ENCODE measurements at regions not wholly inside any gene's neighbourhood (a gene's known extent, or its start where the extent isn't known, plus 50 kb on each side); places are given as distances from the start of the nearest gene placed in this dataset.

GRCh38 chr9:110146373-110146772, 61.6 kb downstream of the C9orf152 start:
- no peak overlapping the region for H3K4me3 ChIP-seq
- H3K27ac ChIP-seq = no peak overlapping the region
- WGBS (ENCODE audit: missing lambda C conversion rate) = 100% methylated on average over 1 of the region's 1 CpG
- peaks cover 23% of the 10 kb centered on the region for H3K4me1 ChIP-seq
- no peak for DNase-seq (ENCODE audit: low read depth in 1 of 2, low spot score in 1 of 2)
- H3K4me2 ChIP-seq = no peak overlapping the region
- FAIRE-seq = no peak
- TF ChIP-seq HEYL (CRISPR knock-in tag; IDR thresholded peaks at IDR 0.05) (no peak), RCOR1 (IDR thresholded peaks at IDR 0.05; ENCODE audit: low read depth, low read length) (no peak), CBX2 (IDR thresholded peaks at IDR 0.05; ENCODE audit: borderline replicate concordance, low read depth) (no peak), FOXS1 (CRISPR knock-in tag; IDR thresholded peaks at IDR 0.05) (no peak), MAZ (IDR thresholded peaks at IDR 0.05; ENCODE audit: borderline replicate concordance, low read depth, low read length) (no peak), HOXA7 (CRISPR knock-in tag; IDR thresholded peaks at IDR 0.05) (no peak), KDM1A (IDR thresholded peaks at IDR 0.05; ENCODE audit: low read depth) (no peak), RAD21 (conservative IDR thresholded peaks at IDR 0.05 in 1 of 2, IDR thresholded peaks at IDR 0.05 in 1 of 2) (no peak)
- TF ChIP-seq, protein P1, sequence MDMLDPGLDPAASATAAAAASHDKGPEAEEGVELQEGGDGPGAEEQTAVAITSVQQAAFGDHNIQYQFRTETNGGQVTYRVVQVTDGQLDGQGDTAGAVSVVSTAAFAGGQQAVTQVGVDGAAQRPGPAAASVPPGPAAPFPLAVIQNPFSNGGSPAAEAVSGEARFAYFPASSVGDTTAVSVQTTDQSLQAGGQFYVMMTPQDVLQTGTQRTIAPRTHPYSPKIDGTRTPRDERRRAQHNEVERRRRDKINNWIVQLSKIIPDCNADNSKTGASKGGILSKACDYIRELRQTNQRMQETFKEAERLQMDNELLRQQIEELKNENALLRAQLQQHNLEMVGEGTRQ (IDR thresholded peaks at IDR 0.05) = no peak
- CTCF ChIA-PET = interaction anchor here (0.7 to 13.7 kb wide), 2 partner anchors 169 to 243 kb away, joined by 3 to 207 read pairs; no protein-coding TSS in a partner anchor
- POLR2A ChIA-PET = no interaction called here
- no peak for ATAC-seq
- no peaks in the 10 kb centered on the region for H3K9me3 ChIP-seq

- no peak for DNase-seq (ENCODE audit: low read depth in 1 of 2, low spot score in 1 of 2)
- peaks cover 5% of the 10 kb centered on the region; the same call in 1 of the 3 replicates for H3K4me1 ChIP-seq
- no peak for TF ChIP-seq SMC3 (IDR thresholded peaks at IDR 0.05)
- TF ChIP-seq POLR2A (IDR thresholded peaks at IDR 0.05; ENCODE audit: low read length) = no peak
- TF ChIP-seq KDM1A (IDR thresholded peaks at IDR 0.05; ENCODE audit: low read depth) = no peak
- TF ChIP-seq HOXA7 (CRISPR knock-in tag; IDR thresholded peaks at IDR 0.05) = no peak
- no peak for TF ChIP-seq PHF8 (IDR thresholded peaks at IDR 0.05; ENCODE audit: borderline replicate concordance, low read depth)
- TF ChIP-seq, protein P2, sequence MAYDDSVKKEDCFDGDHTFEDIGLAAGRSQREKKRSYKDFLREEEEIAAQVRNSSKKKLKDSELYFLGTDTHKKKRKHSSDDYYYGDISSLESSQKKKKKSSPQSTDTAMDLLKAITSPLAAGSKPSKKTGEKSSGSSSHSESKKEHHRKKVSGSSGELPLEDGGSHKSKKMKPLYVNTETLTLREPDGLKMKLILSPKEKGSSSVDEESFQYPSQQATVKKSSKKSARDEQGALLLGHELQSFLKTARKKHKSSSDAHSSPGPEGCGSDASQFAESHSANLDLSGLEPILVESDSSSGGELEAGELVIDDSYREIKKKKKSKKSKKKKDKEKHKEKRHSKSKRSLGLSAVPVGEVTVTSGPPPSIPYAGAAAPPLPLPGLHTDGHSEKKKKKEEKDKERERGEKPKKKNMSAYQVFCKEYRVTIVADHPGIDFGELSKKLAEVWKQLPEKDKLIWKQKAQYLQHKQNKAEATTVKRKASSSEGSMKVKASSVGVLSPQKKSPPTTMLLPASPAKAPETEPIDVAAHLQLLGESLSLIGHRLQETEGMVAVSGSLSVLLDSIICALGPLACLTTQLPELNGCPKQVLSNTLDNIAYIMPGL (CRISPR knock-in tag; IDR thresholded peaks at IDR 0.05; ENCODE audit: borderline replicate concordance) = no peak
- TF ChIP-seq MAFK (IDR thresholded peaks at IDR 0.05; ENCODE audit: partially characterized antibody) = no peak
- no peak for TF ChIP-seq RAD21 (conservative IDR thresholded peaks at IDR 0.05 in 1 of 2, IDR thresholded peaks at IDR 0.05 in 1 of 2)
- no peak for TF ChIP-seq MAZ (IDR thresholded peaks at IDR 0.05; ENCODE audit: borderline replicate concordance, low read depth, low read length)
- TF ChIP-seq HDAC2 (IDR thresholded peaks at IDR 0.05) = no peak
- no peak for TF ChIP-seq EHMT2 (IDR thresholded peaks at IDR 0.05; ENCODE audit: low read depth)
- TF ChIP-seq FOSB (CRISPR knock-in tag; IDR thresholded peaks at IDR 0.05) = no peak
- TF ChIP-seq GATA3 (IDR thresholded peaks at IDR 0.05; ENCODE audit: borderline replicate concordance) = no peak
- TF ChIP-seq CEBPB (IDR thresholded peaks at IDR 0.05) = no peak
- TF ChIP-seq KDM5A (IDR thresholded peaks at IDR 0.05) = no peak
- TF ChIP-seq, protein P3, sequence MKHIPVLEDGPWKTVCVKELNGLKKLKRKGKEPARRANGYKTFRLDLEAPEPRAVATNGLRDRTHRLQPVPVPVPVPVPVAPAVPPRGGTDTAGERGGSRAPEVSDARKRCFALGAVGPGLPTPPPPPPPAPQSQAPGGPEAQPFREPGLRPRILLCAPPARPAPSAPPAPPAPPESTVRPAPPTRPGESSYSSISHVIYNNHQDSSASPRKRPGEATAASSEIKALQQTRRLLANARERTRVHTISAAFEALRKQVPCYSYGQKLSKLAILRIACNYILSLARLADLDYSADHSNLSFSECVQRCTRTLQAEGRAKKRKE (CRISPR knock-in tag; IDR thresholded peaks at IDR 0.05; ENCODE audit: low read depth) = no peak
- no peak overlapping the region for H3K4me2 ChIP-seq
- ATAC-seq = no peak
- H3K27ac ChIP-seq = no peak overlapping the region
- FAIRE-seq = no peak
- H3K9me3 ChIP-seq = no peaks in the 10 kb centered on the region
- H3K4me3 ChIP-seq = no peak overlapping the region
- ChIA-PET CTCF (interaction anchor here (1.1 to 13.7 kb wide), 3 partner anchors 90 to 256 kb away, joined by 3 to 207 read pairs (median 36); no protein-coding TSS in a partner anchor), POLR2A (no interaction called here)
- 91% methylated on average over 7 of the region's 7 CpGs for WGBS (ENCODE audit: missing lambda C conversion rate)
These were observed 59.6 kb downstream of the C9orf152 start for GRCh38 chr9:110148384-110148783.

DNA sequence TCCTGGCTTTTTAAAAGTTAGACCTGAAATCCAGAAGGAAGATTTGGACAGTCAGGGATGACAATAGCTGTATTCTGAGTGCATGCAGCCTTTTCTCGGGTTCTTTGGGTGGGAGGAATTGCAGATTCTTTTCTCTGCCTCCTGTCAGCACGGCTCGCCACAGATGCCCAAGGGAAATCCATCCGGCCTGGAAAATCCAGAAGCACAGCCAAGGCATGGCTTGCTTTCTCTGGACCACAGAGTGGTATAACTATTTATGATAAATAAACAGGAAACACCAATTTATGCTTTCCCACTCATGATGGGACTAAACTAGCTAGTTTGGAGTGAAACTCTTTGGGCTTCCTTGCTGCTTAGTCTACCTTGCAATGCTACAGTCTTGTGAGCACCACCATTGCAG, 59.1 kb downstream of the C9orf152 start:
- FAIRE-seq = no peak
- CTCF ChIA-PET = interaction anchor here (0.5 to 13.7 kb wide), 5 partner anchors 34 to 749 kb away, joined by 3 to 207 read pairs (median 3); no protein-coding TSS in a partner anchor
- H3K4me3 ChIP-seq = no peak overlapping the region
- no peak for ATAC-seq
- POLR2A ChIA-PET = no interaction called here
- 92% methylated on average over 4 of the region's 4 CpGs for WGBS (ENCODE audit: missing lambda C conversion rate)
- H3K27ac ChIP-seq = no peak overlapping the region
- no peak for DNase-seq (ENCODE audit: low read depth in 1 of 2, low spot score in 1 of 2)
- H3K9me3 ChIP-seq = no peaks in the 10 kb centered on the region
- TF ChIP-seq BHLHE40 (IDR thresholded peaks at IDR 0.05; ENCODE audit: low read depth, low read length) (no peak), SREBF2 (IDR thresholded peaks at IDR 0.05) (no peak), SMC3 (IDR thresholded peaks at IDR 0.05) (no peak), POLR2A (IDR thresholded peaks at IDR 0.05; ENCODE audit: low read length) (no peak), KDM5A (IDR thresholded peaks at IDR 0.05) (no peak), HOXA7 (CRISPR knock-in tag; IDR thresholded peaks at IDR 0.05) (no peak), TFCP2L1 (CRISPR knock-in tag; IDR thresholded peaks at IDR 0.05) (no peak), EP300 (IDR thresholded peaks at IDR 0.05) (no peak), RFX5 (IDR thresholded peaks at IDR 0.05) (no peak), HOXB13 (CRISPR knock-in tag; IDR thresholded peaks at IDR 0.05; ENCODE audit: low read depth) (no peak), HDAC2 (IDR thresholded peaks at IDR 0.05) (no peak), E2F6 (IDR thresholded peaks at IDR 0.05; ENCODE audit: borderline replicate concordance, low read depth) (no peak)
- TF ChIP-seq, protein P4, sequence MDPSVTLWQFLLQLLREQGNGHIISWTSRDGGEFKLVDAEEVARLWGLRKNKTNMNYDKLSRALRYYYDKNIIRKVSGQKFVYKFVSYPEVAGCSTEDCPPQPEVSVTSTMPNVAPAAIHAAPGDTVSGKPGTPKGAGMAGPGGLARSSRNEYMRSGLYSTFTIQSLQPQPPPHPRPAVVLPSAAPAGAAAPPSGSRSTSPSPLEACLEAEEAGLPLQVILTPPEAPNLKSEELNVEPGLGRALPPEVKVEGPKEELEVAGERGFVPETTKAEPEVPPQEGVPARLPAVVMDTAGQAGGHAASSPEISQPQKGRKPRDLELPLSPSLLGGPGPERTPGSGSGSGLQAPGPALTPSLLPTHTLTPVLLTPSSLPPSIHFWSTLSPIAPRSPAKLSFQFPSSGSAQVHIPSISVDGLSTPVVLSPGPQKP (IDR thresholded peaks at IDR 0.05; ENCODE audit: low read depth, low read length) = no peak
- H3K4me2 ChIP-seq = no peak overlapping the region
- H3K4me1 ChIP-seq = peaks cover under 1% of the 10 kb centered on the region; the same call in 1 of the 3 replicates

All from A549 (cell line).